DND-41 (cell line): ENCODE measurements at regions not wholly inside any gene's neighbourhood (a gene's known extent, or its start where the extent isn't known, plus 50 kb on each side); places are given as distances from the start of the nearest gene placed in this dataset.

ENCODE experiments used
- ATAC-seq: fragments of 200-7000 bp; cut with Tn5 transposase; 3 replicates; pipeline ENCODE4 v1.9.1; 2021; ENCODE audit warnings: low read depth; ENCODE audit not compliant: insufficient read depth
- DNase-seq: peaks from one replicate; pipeline ENCODE4 v3.0.0-alpha.2; 2020
- H2AFZ ChIP-seq: 2 replicates; pipeline ENCODE4 v1.6.0; 2012; ENCODE audit warnings: low read depth, low read length
- H3K27ac ChIP-seq: 2 replicates; pipeline ENCODE4 v1.5.1; 2012; ENCODE audit warnings: low read length, inconsistent platforms
- H3K27me3 ChIP-seq: fragments of 200-600 bp; sonication (generic); 2 replicates; pipeline ENCODE4 v1.6.0; 2012; ENCODE audit warnings: low read length, mild to moderate bottlenecking, inconsistent platforms; ENCODE audit not compliant: insufficient read depth, poor library complexity
- H3K36me3 ChIP-seq: 2 replicates; pipeline ENCODE4 v1.5.1; 2012; ENCODE audit warnings: low read length, inconsistent platforms; ENCODE audit not compliant: insufficient read depth
- H3K4me1 ChIP-seq: 2 replicates; pipeline ENCODE4 v1.5.1; 2012; ENCODE audit warnings: mild to moderate bottlenecking, low read length; ENCODE audit not compliant: insufficient read depth
- H3K4me2 ChIP-seq: 2 replicates; pipeline ENCODE4 v1.6.0; 2012; ENCODE audit warnings: mild to moderate bottlenecking, moderate library complexity, low read length, inconsistent platforms; ENCODE audit not compliant: insufficient read depth
- H3K4me3 ChIP-seq, 2 experiments: fragments of 200-600 bp in 1 of 2; shearing (Covaris generic) in 1 of 2; 2 replicates each; pipeline ENCODE4 v1.5.1; 2012 to 2016; ENCODE audit warnings: inconsistent platforms in 2 of 2, low read length in 2 of 2, mild to moderate bottlenecking in 2 of 2, low read depth in 1 of 2, moderate library complexity in 1 of 2
- H3K79me2 ChIP-seq: 2 replicates; pipeline ENCODE4 v1.6.0; 2012; ENCODE audit warnings: low read length, inconsistent platforms; ENCODE audit not compliant: insufficient read depth
- H3K9ac ChIP-seq: 2 replicates; pipeline ENCODE4 v1.6.0; 2012; ENCODE audit warnings: low read depth, mild to moderate bottlenecking, inconsistent platforms, low read length, moderate library complexity
- H3K9me3 ChIP-seq: 2 replicates; pipeline ENCODE4 v1.5.1; 2012; ENCODE audit warnings: low read length, moderate library complexity, mild to moderate bottlenecking, inconsistent platforms; ENCODE audit not compliant: insufficient read depth, severe bottlenecking
- H4K20me1 ChIP-seq: 2 replicates; pipeline ENCODE4 v1.6.0; 2012; ENCODE audit warnings: low read length; ENCODE audit not compliant: insufficient read depth
- CTCF ChIP-seq: IDR thresholded peaks from 2 replicates; pipeline ENCODE4 v1.5.1; 2012; ENCODE audit warnings: borderline replicate concordance, low read length, moderate library complexity, mild to moderate bottlenecking; ENCODE audit not compliant: poor library complexity, severe bottlenecking; ENCODE audit errors: extremely low read depth
- EZH2 ChIP-seq: IDR thresholded peaks from 3 replicates; pipeline ENCODE4 v1.6.1; 2012; ENCODE audit warnings: borderline replicate concordance, low read depth, mild to moderate bottlenecking, moderate library complexity, low read length, inconsistent platforms; ENCODE audit not compliant: severe bottlenecking

- TF ChIP-seq CTCF (no peak), EZH2 (no peak)
- no peak overlapping the region for H3K4me3 ChIP-seq
- peaks cover 11% of the 10 kb centered on the region for H3K27me3 ChIP-seq
- ATAC-seq (no peak), DNase-seq (no peak)
- no peaks in the 10 kb centered on the region for H4K20me1 ChIP-seq
- H3K27ac ChIP-seq = no peak overlapping the region
- H3K4me2 ChIP-seq = no peak overlapping the region
- no peaks in the 10 kb centered on the region for H3K79me2 ChIP-seq
- H3K9me3 ChIP-seq = no peaks in the 10 kb centered on the region
- no peaks in the 10 kb centered on the region for H3K4me1 ChIP-seq
- H3K36me3 ChIP-seq = no peaks in the 10 kb centered on the region
- no peak overlapping the region for H2AFZ ChIP-seq
- H3K9ac ChIP-seq = no peak overlapping the region
Measured at GRCh38 chr11:134478611-134479010, 66.6 kb upstream of the B3GAT1 start.

GRCh38 chr11:134478176-134478575 lies 66.1 kb upstream of the B3GAT1 start:
- H3K27me3 ChIP-seq = peaks cover 14% of the 10 kb centered on the region
- no peaks in the 10 kb centered on the region for H3K36me3 ChIP-seq
- no peak overlapping the region for H3K9ac ChIP-seq
- H3K9me3 ChIP-seq = no peaks in the 10 kb centered on the region
- DNase-seq (no peak), ATAC-seq (no peak)
- no peak overlapping the region for H2AFZ ChIP-seq
- H3K79me2 ChIP-seq = no peaks in the 10 kb centered on the region
- no peak for TF ChIP-seq EZH2
- TF ChIP-seq CTCF = no peak
- no peak overlapping the region for H3K4me3 ChIP-seq
- H3K27ac ChIP-seq = no peak overlapping the region
- no peaks in the 10 kb centered on the region for H3K4me1 ChIP-seq
- no peaks in the 10 kb centered on the region for H4K20me1 ChIP-seq
- H3K4me2 ChIP-seq = no peak overlapping the region

- TF ChIP-seq EZH2 (no peak), CTCF (no peak)
- Histone ChIP-seq H3K27ac (no peak overlapping the region), H3K9me3 (no peaks in the 10 kb centered on the region), H3K4me3 (no peak overlapping the region), H3K79me2 (no peaks in the 10 kb centered on the region), H3K9ac (no peak overlapping the region), H3K4me2 (no peak overlapping the region), H3K36me3 (no peaks in the 10 kb centered on the region), H2AFZ (no peak overlapping the region), H3K27me3 (peaks cover 14% of the 10 kb centered on the region), H3K4me1 (no peaks in the 10 kb centered on the region), H4K20me1 (no peaks in the 10 kb centered on the region)
- DNase-seq = no peak
- no peak for ATAC-seq
Measured at GRCh38 chr11:134477486-134477885, 65.4 kb upstream of the B3GAT1 start.
